GM21619 (cell line): ENCODE measurements at regions not wholly inside any gene's neighbourhood (a gene's known extent, or its start where the extent isn't known, plus 50 kb on each side); places are given as distances from the start of the nearest gene placed in this dataset.

Experiments
- ATAC-seq: cut with Tn5 transposase; IDR thresholded peaks from one replicate; pipeline ENCODE4 v1.9.1; 2021; ENCODE audit not compliant: unreplicated experiment

DNA sequence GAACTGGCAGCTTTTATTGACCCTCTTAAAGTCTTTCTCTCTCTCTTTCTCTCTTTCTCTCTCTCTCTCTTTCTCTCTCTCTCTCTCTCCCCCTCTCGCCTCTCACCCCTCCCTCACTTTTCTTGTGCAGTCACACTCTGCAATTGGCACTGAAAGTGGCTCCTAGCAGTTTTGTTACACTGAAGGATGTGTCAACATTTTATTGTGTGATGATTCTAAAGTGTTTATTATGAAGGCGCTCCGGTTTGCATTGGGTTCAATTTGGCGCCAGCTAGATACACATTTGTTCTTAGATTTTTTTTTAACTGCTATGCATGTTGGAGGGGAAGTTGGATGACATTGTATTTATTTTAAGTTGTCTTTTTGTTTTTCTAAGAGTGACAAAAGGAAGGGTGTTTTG, 64.0 kb upstream of the CHRM3 start:
- no peak for ATAC-seq

DNA sequence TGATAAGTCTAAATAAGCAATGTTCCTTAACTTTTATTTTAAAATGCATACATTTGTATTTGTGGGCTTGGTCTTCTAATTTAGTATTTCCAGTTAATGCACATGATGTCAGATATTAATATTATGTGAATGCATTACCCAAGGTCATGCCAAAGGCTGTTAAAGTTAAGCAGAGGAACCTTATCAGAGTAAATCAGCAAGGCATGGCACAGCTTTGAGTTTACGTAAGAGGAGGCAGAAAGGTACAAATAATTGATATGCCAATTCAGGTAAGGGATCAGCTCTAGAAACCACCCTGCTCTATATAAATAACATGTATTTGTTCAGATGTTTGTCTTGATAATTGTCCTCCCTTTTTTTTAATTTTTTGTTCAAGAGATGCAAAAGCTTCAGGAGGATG, 64.5 kb upstream of the CHRM3 start:
- ATAC-seq, result no peak

DNA sequence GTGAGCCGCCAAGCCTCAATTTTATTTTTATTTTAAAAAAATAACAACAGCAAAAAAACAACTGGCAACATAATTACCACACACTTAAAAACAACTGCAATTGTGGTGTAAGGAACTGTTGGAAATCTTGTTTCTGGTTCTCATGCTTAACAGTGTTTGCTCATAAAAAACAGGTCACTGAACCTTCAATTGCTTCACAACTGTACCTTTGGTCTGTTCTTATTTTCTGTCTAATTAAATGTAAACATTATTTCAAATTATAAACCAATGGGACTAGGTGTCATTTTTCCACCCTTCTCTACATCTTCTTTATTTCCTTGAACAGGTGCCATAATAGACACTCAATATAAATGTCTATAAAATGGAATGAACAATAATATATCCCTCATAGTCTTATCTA, 68.4 kb upstream of the CHRM3 start:
- no peak for ATAC-seq

DNA sequence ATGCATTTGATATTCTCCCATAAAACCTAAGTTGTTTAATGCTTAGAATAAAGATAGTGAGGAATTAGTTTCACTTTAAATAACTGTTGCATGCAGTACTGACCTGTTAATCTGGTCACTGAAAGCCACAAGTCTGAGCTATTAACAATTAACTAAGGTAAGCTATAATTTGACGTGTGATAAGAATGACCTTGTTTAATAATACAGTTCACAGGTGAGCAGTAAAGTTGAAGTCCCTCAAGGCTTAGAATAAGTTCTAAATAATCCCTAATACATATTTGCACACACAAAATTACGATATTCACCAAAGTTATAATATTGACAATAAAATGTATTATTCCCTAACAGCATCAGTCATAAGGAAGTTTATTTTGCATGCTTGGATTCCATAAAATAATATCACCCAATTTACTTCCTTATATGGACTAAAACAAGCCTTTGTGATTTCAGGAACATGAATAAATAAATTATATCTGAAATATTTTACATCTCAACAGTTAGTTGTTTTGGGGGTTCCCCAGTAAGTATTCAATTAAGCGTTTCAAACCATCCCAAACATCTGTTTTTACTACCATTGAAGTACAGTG, 70.6 kb upstream of the CHRM3 start:
- no peak for ATAC-seq

DNA sequence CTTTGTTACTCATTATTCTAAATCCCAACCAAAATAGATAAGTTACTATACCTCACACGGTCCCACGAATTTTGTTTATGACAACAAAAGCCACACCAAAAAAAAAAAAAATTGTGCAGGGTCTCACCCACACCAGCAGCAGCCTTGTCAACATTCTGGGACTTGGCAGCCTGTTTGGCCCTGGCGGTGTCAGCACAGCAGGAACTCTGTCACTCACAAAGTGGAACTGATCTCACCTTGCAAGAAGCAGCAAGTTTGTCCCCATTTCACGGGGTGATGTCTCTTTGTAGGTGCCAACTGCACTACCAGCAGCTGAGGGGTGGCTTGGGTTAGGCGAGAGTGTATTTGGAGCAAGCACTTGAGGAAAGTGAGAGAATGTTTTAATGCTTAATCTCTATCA, 75.0 kb upstream of the CHRM3 start:
- no peak for ATAC-seq

DNA sequence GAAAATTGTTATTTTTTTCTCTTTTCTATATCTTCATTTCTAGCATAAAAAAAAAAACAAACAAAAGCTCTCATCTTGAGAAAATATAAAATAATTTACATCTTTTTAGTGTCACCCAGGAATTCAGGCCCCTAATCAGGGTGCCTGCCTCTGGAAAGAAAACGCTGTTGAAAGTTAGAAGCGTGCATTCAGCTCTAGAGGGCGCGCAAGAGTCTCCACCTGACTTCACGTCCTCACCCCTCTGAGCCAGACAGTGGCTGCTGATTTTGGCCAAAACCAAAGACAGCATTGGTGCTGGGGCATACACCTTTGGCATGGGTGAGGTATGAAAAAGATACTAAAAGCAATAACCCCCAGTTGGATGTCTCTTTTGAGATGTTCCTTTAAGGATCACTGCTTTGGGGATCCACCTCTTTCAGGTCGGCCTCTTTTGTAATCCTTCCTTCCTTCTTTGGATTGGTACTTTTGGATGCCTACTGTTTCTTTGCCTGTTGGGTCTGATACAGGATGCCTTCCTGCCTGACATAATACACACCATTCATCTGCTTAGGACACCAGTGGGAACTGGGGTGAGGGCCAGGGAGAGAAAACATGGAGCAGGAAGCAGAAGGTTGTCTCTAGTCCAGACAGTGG, 77.6 kb upstream of the CHRM3 start:
- no peak for ATAC-seq

DNA sequence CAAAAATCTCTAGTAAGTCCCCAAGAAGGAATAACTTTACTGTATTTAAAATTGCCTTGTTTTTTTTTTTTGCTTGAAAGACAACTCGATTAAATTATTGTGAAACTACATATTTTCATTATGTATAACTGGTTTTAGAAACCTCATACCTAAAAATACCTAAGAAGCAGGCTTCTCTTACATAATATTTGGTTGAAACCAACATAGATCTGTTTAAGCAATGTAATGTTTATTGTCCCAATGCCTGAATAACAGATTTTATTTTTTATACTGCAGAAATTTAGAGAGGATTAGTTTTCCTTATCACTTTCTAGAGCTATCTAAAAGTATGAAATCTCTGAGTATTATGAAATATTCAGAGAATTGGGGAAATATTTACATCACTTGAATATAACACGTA, 78.5 kb upstream of the CHRM3 start:
- no peak for ATAC-seq

DNA sequence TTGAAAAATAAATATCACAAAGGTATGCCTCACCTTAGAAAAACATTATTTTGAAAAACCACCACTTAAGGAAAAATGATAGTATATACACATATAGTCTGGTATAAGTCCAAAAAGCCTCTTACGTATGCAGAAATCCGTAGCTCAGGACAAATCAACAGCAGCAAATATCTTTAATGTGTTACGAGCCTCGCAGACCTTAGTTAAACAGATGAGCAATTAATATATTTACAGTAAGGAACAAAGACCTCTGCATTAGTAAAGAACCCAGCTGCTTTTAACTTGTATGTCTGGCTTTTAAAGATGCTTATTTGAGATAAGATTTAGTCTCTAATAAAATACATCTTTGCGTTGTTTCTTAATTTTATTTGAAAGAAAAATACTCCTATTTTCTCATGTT, 79.9 kb upstream of the CHRM3 start:
- ATAC-seq, result no peak

DNA sequence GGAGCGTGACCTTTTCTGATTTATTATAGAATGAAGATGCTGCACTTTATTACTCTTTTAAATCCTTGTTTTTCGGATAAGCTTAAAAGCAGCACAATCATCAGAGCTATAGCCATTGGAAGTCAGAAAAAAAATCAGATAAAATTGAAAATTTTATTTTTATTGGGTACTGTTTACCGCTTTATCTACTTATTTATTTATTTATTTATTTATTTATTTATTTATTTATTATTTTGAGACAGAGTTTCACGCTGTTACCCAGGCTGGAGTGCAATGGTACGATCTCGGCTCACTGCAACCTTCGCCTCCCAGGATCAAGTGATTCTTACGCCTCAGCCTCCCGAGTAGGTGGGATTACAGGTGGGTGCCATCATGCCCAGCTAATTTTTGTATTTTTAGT, 83.1 kb upstream of the CHRM3 start:
- ATAC-seq, result no peak

DNA sequence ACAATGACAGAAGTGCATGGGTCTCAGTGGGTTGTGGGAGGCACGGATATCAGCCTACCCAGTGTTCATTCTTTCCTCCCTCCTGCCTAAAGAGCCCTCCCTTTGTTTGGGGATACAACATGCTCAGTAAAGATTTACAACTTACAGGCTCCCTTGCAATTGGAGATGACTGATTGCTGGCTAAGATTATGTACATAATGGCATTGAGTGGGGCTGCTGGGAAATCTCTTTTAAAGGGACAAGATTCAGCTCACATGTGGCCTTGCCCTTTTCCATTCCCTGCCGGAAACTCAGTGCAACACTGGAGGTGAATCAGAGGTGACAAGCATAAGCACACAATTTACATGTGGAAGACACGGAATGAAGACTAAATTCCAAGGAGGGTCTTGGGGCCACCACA, 83.7 kb upstream of the CHRM3 start:
- no peak for ATAC-seq

DNA sequence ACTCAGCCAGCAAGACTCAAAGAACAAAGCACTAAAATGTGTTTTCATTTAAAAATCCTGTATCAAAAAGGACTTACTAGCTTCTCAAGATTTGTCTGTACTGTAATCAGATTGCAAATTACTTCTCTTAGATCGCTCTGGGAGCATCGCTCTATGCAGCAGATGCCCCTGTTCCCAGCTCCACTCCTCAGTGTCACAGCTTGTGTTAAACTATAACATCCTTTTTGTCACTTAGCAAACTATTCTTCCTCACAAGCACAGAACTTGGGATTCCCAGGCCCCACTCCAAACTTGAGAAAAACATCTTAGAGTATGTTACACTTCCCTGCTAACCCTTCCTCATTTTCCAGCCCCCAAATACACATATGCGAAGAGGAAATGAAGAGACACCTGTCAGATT, 85.1 kb upstream of the CHRM3 start:
- ATAC-seq, result no peak

DNA sequence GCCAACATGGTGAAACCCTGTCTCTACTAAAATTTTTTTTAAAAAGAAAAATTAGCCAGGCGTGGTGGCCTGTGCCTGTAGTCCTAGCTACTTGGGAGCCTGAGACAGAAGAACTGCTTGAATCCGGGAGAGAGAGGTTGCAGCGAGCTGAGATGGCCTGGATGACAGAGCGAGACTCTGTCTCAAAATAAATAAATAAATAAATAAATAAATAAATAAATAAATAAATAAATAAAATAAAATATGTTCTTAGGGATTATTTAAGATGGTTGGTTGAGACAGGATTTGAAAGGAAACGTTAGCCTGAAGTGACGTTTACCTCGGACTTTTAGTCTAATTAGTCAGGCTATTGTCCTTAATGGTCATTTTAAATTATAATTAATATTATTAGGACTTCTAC, 88.5 kb upstream of the CHRM3 start:
- no peak for ATAC-seq

DNA sequence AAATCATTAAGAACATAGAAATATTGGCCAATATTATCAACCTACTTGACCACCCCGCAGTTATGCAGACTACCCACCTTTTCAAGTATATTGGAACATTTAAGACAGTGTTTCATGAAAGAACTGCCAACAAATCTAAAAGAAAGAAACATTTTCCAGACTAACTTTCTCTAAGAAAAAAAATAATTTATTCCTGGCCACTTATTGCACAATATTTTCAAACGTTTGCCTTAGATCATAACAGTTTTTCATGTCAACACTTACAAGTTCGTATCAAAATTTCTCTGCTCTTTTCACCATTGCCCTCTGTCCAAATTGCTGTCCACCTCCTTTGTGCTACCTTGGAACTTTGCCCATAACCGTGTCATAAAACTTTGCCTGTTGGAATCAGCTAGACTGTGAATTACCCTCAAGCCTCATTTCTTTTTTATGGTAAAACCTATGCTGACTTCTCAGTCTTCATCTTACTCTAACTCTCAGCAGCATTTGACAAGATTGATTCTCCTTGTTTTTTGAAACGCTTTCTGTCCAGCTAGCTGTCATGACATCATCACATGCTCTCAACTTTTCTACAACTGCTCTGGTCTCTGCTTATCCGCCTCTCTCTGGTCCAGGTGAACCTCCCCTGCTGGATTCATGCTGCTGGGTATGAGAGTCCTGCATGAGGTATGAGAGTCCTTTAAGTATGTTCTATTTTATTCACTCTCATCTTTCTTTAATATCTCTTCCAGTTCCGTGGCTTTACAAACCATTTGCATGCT, 92.8 kb upstream of the CHRM3 start:
- ATAC-seq, result no peak

DNA sequence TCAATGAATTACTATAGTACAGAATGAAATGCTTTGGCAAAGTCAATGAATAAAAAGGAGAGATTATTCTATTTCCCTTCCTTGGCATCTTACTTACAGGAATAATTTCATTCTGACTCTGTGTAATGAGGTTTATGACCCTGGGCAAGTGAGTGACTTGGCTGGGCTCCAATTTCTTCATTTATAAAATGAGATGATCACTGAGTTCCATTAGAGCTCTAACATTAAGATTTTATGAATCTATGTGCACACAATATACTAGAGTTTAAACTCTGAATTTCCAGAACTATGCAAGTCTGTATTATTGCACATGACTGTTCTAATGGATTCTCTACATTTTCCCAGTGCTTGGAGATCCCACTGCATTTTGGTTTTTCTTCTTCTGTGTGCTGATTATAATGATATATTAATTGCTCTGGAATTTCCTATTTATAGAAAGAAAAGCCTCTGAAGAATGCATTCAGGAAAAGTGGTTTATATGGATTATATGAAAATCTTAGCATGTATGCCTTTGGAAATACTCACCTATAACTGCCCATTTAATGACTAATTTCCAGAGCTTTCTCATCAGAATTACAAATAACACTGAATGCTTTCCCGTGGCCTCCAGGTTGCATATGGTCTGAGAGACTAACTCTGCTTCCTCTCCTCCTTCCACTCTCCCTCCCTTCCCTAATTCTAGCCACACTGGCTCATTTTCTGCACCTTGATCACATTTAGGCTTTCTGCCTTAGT, 97.4 kb upstream of the CHRM3 start:
- ATAC-seq, result no peak

DNA sequence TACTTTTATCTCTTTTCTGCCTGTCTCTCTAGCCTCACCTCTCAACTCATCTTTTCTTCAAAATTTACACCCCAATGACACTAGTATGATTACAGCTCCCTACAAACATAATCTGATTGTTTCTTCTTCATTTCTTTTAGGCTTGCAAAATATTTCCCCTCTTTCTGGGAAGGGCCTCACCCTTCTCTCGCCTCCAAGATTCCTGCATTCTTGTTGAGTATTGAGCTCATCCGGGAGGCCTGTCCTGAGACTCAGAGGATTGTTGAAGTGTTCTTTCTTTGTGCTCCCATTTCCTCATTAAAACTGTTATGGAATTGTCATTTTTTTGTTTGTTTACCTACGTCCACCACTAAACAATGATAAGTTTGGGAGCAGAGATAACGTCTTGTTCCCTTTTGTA, 99.1 kb upstream of the CHRM3 start:
- no peak for ATAC-seq

DNA sequence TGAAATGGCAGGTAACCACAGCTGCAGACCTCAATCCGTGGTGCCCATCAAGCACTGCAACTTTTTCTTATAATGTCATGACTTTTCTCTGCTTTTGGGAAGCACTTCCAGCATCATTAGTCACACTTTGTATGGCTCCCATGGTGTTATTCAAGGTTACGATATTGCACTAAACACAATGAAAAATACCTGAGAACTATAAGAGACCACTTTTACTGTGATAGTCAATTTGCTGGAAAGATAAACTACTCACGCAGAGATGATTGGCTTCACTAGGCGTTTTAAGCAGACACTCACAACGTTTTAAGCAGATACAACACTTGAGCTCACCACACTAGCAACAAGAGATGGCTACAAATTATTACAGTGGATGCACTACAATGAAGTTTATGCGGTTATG, 103.2 kb upstream of the CHRM3 start:
- no peak for ATAC-seq

DNA sequence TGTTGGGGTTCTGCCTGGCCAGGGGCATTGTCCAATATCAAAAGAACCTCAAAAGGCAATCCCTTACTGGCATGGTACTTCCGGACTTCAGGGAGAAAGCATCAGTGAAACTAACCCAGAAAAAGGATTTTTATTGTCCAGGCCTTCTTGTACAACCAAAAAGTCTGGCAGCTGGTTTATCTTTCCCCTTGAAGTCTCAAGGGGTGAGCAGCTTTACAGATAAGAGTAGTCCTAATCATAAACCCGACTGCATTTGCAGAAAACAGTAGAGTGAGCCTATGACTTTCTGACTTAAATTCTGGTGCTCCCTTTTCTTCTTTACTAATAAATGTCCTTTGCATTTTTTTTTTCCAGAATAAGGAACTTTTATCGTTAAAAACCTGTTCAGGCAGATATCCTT, 104.0 kb upstream of the CHRM3 start:
- no peak for ATAC-seq

DNA sequence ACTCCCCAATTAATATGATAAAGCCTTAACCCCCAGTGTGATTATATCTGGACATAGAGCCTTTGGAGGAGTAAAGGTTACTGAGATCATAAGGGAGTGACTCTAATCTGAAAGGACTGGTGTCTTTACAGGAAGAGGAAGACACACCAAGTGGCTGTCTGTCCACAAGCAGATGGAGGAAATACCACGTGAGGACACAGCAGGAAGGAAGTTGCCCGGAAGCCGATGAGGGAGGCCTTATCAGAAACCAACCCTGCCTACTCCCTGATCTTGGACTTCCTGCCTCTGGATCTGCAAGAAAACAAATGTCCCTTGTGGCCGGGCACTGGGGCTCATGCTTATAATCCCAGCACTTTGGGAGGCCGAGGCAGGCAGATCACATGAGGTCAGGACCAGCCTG, 110.3 kb upstream of the CHRM3 start:
- ATAC-seq, result no peak

DNA sequence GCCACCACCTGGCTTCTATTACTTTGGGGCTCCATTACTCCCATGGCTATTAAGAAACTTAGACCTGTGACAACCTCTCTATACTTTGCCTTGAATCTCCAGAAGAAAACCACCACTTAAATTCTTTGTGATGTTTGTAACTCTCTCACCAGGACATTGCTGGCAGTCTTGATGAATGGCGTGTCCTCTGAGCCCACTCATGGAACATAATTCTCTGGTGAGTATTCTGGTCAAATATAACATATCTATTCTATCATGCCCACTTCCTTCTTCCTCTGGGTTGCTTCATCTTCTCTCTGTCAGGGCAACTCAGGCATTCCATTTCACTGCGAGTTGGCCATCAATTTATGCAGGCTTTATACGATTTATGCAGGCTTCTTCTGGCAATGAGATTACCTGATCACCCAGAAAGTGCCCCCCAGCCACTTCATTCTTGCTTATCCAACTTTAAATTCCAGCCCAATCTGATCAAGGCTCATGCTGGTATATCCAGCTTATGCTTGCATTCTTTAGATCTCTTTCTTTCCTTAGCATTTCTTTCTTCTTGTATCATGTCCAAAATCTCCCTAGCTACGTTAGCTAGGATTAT, 112.0 kb upstream of the CHRM3 start:
- ATAC-seq, result no peak

DNA sequence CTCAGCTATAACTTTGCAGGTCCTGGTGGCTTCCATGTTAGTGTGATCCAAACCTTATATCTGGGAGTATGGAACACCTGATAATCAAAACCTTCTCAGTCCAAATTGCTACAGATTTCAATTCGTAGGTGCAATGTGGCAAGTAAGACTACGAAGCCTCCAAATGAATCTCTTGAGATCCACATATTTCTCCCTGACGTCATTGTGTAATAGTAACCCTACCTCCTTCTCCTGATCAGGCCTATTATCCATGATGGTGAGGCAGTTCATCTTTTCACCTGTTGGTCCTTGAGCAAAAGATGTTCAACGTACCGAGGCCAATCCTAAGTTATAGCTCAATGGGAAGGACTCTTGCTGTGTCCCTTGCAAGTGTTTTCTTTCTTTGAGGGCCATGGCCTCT, 115.9 kb upstream of the CHRM3 start:
- no peak for ATAC-seq

DNA sequence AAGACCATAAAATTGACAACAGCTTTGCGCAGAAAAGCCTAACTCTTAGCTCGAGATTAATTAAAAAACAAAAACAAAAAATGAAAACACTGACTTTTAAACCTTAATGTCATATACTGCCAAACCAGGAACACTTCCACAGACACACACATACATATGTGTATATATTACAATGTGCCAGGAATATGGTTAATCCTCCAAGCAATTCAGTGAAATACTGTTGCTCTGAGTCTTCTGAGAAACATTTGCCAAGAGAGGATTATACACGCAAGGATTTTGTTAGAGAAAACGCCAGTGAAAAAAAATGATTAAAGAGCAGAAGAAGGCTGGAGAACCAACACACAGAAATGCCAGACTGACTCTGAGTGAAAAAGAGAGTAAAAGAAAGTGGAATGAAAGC, 116.7 kb upstream of the CHRM3 start:
- ATAC-seq, result no peak

DNA sequence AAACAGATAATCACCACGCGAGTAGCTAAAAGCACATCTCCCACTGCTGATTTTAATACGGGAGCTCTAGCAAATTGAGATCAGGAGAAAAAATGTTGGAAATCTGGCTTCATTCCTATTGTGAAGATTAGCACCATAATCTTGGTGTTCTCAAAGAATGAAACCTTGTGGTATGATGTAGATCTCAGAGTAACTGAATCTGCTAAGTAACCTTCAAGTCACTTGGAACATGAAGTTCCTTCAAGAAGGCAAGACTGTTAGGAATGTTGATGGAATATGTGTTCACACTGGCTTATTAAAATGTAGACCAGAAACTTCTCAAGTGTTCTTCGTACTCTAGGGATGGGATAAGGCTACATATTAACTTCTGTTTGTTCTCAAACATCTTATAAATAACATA, 117.4 kb upstream of the CHRM3 start:
- no peak for ATAC-seq
